ENCODE measurements at regions not wholly inside any gene's neighbourhood (a gene's known extent, or its start where the extent isn't known, plus 50 kb on each side); places are given as distances from the start of the nearest gene placed in this dataset.

- ChIA-PET POLR2A (no interaction called here), CTCF (no interaction called here)
- no peak for TF ChIP-seq CTCF (IDR thresholded peaks at IDR 0.05; ENCODE audit: insufficient read depth, low read length, missing control alignments)
- no peak for DNase-seq (ENCODE audit: low read depth, low spot score)
- no peak overlapping the region for H3K4me3 ChIP-seq (ENCODE audit: low read depth, low read length)
Measured at GRCh38 chr4:117375101-117375500, 289.7 kb upstream of the TRAM1L1 start.

DNA sequence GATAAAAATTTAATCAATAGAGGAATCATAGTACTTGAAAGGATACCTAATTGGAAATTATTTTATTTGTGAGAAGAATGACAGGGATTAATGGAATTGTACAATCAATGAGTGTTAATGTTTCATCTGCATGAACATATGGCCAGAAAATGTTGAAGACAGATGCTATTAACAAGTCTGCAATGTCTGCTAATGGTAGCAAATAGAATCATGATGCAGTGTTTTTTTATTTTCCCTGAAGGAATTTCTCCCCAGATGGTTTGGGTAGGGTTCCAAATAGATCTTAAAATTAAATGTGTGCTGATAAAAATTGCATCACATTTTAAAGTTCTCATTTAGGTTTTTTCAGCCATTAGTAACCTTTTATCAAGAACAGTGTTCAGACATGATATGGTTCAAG is 291.3 kb upstream of the TRAM1L1 start:
- H3K4me3 ChIP-seq (ENCODE audit: low read depth, low read length) = no peak overlapping the region
- ChIA-PET POLR2A (no interaction called here), CTCF (no interaction called here)
- TF ChIP-seq CTCF (IDR thresholded peaks at IDR 0.05; ENCODE audit: insufficient read depth, low read length, missing control alignments) = no peak
- no peak for DNase-seq (ENCODE audit: low read depth, low spot score)

DNA sequence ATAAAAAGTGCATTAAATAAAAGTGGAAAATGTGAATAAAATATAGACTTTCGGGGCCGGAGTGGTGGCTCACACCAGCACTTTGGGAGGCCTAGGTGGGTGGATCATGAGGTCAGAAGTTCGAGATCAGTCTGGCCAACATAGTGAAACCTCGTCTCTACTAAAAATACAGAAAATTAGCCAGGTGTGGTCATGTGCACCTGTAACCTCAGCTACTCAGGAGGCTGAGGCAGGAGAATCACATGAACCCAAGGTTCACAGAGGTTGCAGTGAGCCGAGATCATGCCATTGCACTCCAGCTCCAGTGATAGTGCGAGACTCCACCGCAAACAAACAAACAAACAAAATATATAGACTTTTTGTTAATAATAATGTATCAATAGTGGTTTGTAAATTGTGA is 293.6 kb upstream of the TRAM1L1 start:
- ChIA-PET POLR2A (no interaction called here), CTCF (no interaction called here)
- no peak overlapping the region for H3K4me3 ChIP-seq (ENCODE audit: low read depth, low read length)
- TF ChIP-seq CTCF (IDR thresholded peaks at IDR 0.05; ENCODE audit: insufficient read depth, low read length, missing control alignments) = no peak
- no peak for DNase-seq (ENCODE audit: low read depth, low spot score)

DNA sequence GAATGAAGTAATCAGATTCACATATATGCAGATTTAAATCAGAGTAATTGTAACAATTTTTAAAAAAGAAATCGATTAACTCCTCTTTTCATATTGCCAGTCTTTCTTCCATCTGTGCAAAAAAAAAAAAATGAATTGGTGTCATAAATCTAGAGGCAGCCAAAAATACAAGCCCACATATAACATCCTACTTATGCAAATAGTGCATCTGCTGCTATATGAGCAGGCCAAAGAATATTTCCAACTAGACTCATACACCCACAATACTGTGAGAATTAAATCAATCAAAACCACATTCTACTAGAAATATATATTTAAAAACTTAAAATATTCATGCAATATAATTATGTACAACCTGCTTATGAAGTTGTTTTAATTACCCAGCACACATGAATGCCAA is 298.1 kb upstream of the TRAM1L1 start:
- DNase-seq (ENCODE audit: low read depth, low spot score) = no peak
- no peak for TF ChIP-seq CTCF (IDR thresholded peaks at IDR 0.05; ENCODE audit: insufficient read depth, low read length, missing control alignments)
- no peak overlapping the region for H3K4me3 ChIP-seq (ENCODE audit: low read depth, low read length)
- ChIA-PET POLR2A (no interaction called here), CTCF (no interaction called here)

DNA sequence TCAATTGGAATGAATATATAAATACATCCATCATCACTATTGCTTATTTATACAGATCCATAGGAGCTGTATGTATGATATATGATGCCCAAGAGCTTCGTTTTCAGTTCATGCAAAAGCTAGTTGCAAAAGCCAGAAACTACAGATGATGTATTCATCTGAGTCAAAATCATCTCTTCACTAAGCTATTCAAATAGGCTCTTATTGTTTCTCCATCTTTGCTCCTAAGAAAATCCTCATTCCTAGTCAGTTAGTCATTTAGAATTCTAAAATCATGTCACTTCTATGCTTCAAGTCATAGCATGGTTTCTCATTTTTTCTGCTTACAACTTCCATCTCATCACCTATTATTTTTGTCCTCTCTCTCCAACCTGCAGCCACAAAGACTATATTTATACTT is 300.1 kb upstream of the TRAM1L1 start:
- no peak overlapping the region for H3K4me3 ChIP-seq (ENCODE audit: low read depth, low read length)
- no peak for DNase-seq (ENCODE audit: low read depth, low spot score)
- ChIA-PET POLR2A (no interaction called here), CTCF (no interaction called here)
- no peak for TF ChIP-seq CTCF (IDR thresholded peaks at IDR 0.05; ENCODE audit: insufficient read depth, low read length, missing control alignments)

DNA sequence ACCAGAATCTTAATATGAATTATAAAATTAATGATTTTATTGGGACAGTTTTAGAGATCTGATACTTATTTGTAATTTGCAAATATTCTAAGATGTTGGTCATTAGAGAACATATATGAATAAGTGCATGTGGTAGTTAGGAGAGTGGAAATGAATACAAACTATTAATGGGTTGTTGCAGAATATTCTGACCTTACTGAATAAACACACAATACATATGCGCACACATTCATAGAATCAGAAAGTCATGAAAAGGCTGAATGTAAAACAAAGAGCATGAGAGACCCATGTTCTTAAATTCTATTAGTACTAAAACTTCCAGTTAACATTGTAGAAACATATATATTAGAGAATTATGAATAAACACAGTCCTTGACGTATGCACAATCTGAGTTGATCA is 301.7 kb upstream of the TRAM1L1 start:
- TF ChIP-seq CTCF (IDR thresholded peaks at IDR 0.05; ENCODE audit: insufficient read depth, low read length, missing control alignments) = no peak
- ChIA-PET CTCF (no interaction called here), POLR2A (no interaction called here)
- no peak for DNase-seq (ENCODE audit: low read depth, low spot score)
- no peak overlapping the region for H3K4me3 ChIP-seq (ENCODE audit: low read depth, low read length)

All from AG04449 (cell line).